Thyroid gland (tissue), 4 donors: ENCODE measurements at regions not wholly inside any gene's neighbourhood (a gene's known extent, or its start where the extent isn't known, plus 50 kb on each side); places are given as distances from the start of the nearest gene placed in this dataset.

Source experiments
- DNase-seq, 2 donors: peaks; one replicate each; pipeline ENCODE4 v3.0.0-alpha.2; 2019
- H3K27ac ChIP-seq, 3 donors: fragments of 200-600 bp; sonication (generic); 1 replicate in 2 of 3; 2 replicates in 1 of 3; pipeline ENCODE4 v1.5.1; 2016 to 2019; ENCODE audit warnings: mild to moderate bottlenecking in 1 of 3, moderate library complexity in 1 of 3
- H3K27me3 ChIP-seq: fragments of 200-600 bp; sonication (generic); one replicate; pipeline ENCODE4 v1.5.1; 2019
- H3K36me3 ChIP-seq, 2 donors: fragments of 200-600 bp; sonication (generic); one replicate each; pipeline ENCODE4 v1.5.1; 2016 to 2019
- H3K4me1 ChIP-seq, 2 donors: fragments of 200-600 bp; sonication (generic); one replicate each; pipeline ENCODE4 v1.5.1; 2017 to 2019
- H3K4me3 ChIP-seq, 3 donors: fragments of 200-600 bp; sonication (generic); replicated peaks in 1 of 3; 1 replicate in 2 of 3; 2 replicates in 1 of 3; pipeline ENCODE4 v1.5.1; 2016; ENCODE audit warnings: mild to moderate bottlenecking in 1 of 3
- H3K9me3 ChIP-seq: fragments of 200-600 bp; sonication (generic); one replicate; pipeline ENCODE4 v1.5.1; 2017
- CTCF ChIP-seq, 6 experiments: fragments of 200-600 bp in 3 of 6; fragments of 450-650 bp in 3 of 6; sonication (generic) in 3 of 6; IDR thresholded peaks; one replicate each; pipeline ENCODE4 v1.5.1; 2016 to 2019; ENCODE audit warnings: antibody characterized with exemption in 6 of 6, mild to moderate bottlenecking in 2 of 6, inconsistent platforms in 1 of 6, moderate library complexity in 1 of 6
- POLR2A ChIP-seq, 2 donors: fragments of 450-650 bp; IDR thresholded peaks; one replicate each; pipeline ENCODE4 v1.6.1; 2017; ENCODE audit warnings: antibody characterized with exemption in 2 of 2, mild to moderate bottlenecking in 2 of 2, moderate library complexity in 1 of 2
- WGBS, 2 donors: methylation state at CpG; one replicate each; pipeline ENCODE4 v1.1.5; 2017; 5-methylcytosine and 5-hydroxymethylcytosine counted together
- intact Hi-C: fragments of 100-400 bp; cut with DNase I; formaldehyde crosslinking; loops from one replicate; pipeline ENCODE4 v1.15.1; 2023

GRCh38 chr12:59100585-59100984, 180.3 kb upstream of the LRIG3 start:
- Histone ChIP-seq H3K27ac (no peak overlapping the region), H3K4me3 (no peak overlapping the region), H3K36me3 (no peaks in the 10 kb centered on the region), H3K4me1 (no peaks in the 10 kb centered on the region), H3K9me3 (no peaks in the 10 kb centered on the region), H3K27me3 (no peaks in the 10 kb centered on the region)
- DNase-seq: no peak
- no peak for TF ChIP-seq POLR2A (IDR thresholded peaks at IDR 0.05)
- no peak for TF ChIP-seq CTCF (IDR thresholded peaks at IDR 0.05)
- 88 to 89% methylated on average over 4 of the region's 4 CpGs for WGBS, 2 donors
- intact Hi-C loops: no loop called here

GRCh38 chr12:59097876-59098275, 177.6 kb upstream of the LRIG3 start:
- no peaks in the 10 kb centered on the region for H3K36me3 ChIP-seq
- no peaks in the 10 kb centered on the region for H3K4me1 ChIP-seq
- no peak overlapping the region for H3K4me3 ChIP-seq
- no peak for DNase-seq
- H3K27me3 ChIP-seq: no peaks in the 10 kb centered on the region
- WGBS, 2 donors: 86 to 91% methylated on average over 1 of the region's 1 CpG
- intact Hi-C loops: loop anchor here (10.0 kb wide), 1 partner anchor 553 kb away; no protein-coding TSS in a partner anchor
- TF ChIP-seq POLR2A (IDR thresholded peaks at IDR 0.05) (no peak), CTCF (IDR thresholded peaks at IDR 0.05) (no peak)
- H3K27ac ChIP-seq: no peak overlapping the region
- no peaks in the 10 kb centered on the region for H3K9me3 ChIP-seq

GRCh38 chr12:59096246-59096645, 175.9 kb upstream of the LRIG3 start:
- Histone ChIP-seq H3K27ac (no peak overlapping the region), H3K9me3 (no peaks in the 10 kb centered on the region), H3K4me1 (no peaks in the 10 kb centered on the region), H3K4me3 (no peak overlapping the region), H3K36me3 (no peaks in the 10 kb centered on the region), H3K27me3 (no peaks in the 10 kb centered on the region)
- no peak for DNase-seq
- intact Hi-C loops: loop anchor here (10.0 kb wide), 1 partner anchor 551 kb away; no protein-coding TSS in a partner anchor
- no peak for TF ChIP-seq CTCF (IDR thresholded peaks at IDR 0.05)
- TF ChIP-seq POLR2A (IDR thresholded peaks at IDR 0.05): no peak

GRCh38 chr12:59093073-59093772, 172.9 kb upstream of the LRIG3 start:
- H3K9me3 ChIP-seq: no peaks in the 10 kb centered on the region
- no peak overlapping the region for H3K27ac ChIP-seq
- DNase-seq: no peak
- no peak overlapping the region for H3K4me3 ChIP-seq
- no peak for TF ChIP-seq POLR2A (IDR thresholded peaks at IDR 0.05)
- no peak for TF ChIP-seq CTCF (IDR thresholded peaks at IDR 0.05)
- intact Hi-C loops: loop anchor here (10.0 kb wide), 1 partner anchor 548 kb away; no protein-coding TSS in a partner anchor
- no peaks in the 10 kb centered on the region for H3K36me3 ChIP-seq
- WGBS, 2 donors: 95 to 98% methylated on average over 1 of the region's 1 CpG
- no peaks in the 10 kb centered on the region for H3K27me3 ChIP-seq
- H3K4me1 ChIP-seq: no peaks in the 10 kb centered on the region

- TF ChIP-seq CTCF (IDR thresholded peaks at IDR 0.05): no peak
- TF ChIP-seq POLR2A (IDR thresholded peaks at IDR 0.05): no peak
- Histone ChIP-seq H3K9me3 (no peaks in the 10 kb centered on the region), H3K36me3 (no peaks in the 10 kb centered on the region), H3K4me1 (peaks cover 0 to 19% of the 10 kb centered on the region in 2 donors), H3K27me3 (no peaks in the 10 kb centered on the region), H3K27ac (no peak overlapping the region), H3K4me3 (no peak overlapping the region)
- intact Hi-C loops: loop anchor here (10.0 kb wide), 2 partner anchors 254 to 744 kb away; no protein-coding TSS in a partner anchor
- WGBS, 2 donors: 75 to 76% methylated on average over 5 of the region's 5 CpGs
- no peak for DNase-seq
These were observed 168.4 kb upstream of the LRIG3 start for GRCh38 chr12:59088673-59089072.
